Mesendoderm (in vitro differentiated cells): ENCODE measurements at regions not wholly inside any gene's neighbourhood (a gene's known extent, or its start where the extent isn't known, plus 50 kb on each side); places are given as distances from the start of the nearest gene placed in this dataset.
"Not testable (repeated sequence)": the region's sequence is repeated elsewhere in the genome, so short reads cannot be mapped to it uniquely, and the experiment has no call there.

Experiments
- DNase-seq: peaks from one replicate; pipeline ENCODE4 v3.0.0; 2013
- H2AK5ac ChIP-seq: 2 replicates; pipeline ENCODE4 v1.6.1; 2013; ENCODE audit warnings: low read length, inconsistent platforms
- H2BK120ac ChIP-seq: 2 replicates; pipeline ENCODE4 v1.6.1; 2013; ENCODE audit warnings: low read depth, mild to moderate bottlenecking, low read length, moderate library complexity, mixed read lengths
- H2BK15ac ChIP-seq: replicated peaks from 2 replicates; pipeline ENCODE4 v1.6.1; 2013; ENCODE audit warnings: low read depth, mild to moderate bottlenecking, moderate library complexity
- H2BK5ac ChIP-seq: 2 replicates; pipeline ENCODE4 v1.6.1; 2013; ENCODE audit warnings: low read length, inconsistent platforms
- H3K18ac ChIP-seq: 2 replicates; pipeline ENCODE4 v1.6.1; 2013; ENCODE audit warnings: mild to moderate bottlenecking, low read length, mixed read lengths
- H3K23ac ChIP-seq: one replicate; pipeline ENCODE4 v1.6.1; 2013; ENCODE audit warnings: low read length
- H3K27ac ChIP-seq: 2 replicates; pipeline ENCODE4 v1.5.1; 2013; ENCODE audit warnings: low read depth, mild to moderate bottlenecking, inconsistent platforms, low read length, moderate library complexity
- H3K27me3 ChIP-seq: 2 replicates; pipeline ENCODE4 v1.6.1; 2013; ENCODE audit warnings: low read length, control low read depth, mild to moderate bottlenecking, inconsistent platforms; ENCODE audit not compliant: insufficient read depth, poor library complexity
- H3K36me3 ChIP-seq: 2 replicates; pipeline ENCODE4 v1.6.1; 2013; ENCODE audit warnings: low read length, inconsistent platforms; ENCODE audit not compliant: control insufficient read depth, insufficient read depth
- H3K4ac ChIP-seq: one replicate; pipeline ENCODE4 v1.6.1; 2013; ENCODE audit warnings: low read depth, mild to moderate bottlenecking, low read length, moderate library complexity
- H3K4me1 ChIP-seq: 2 replicates; pipeline ENCODE4 v1.6.1; 2013; ENCODE audit warnings: low read depth, low read length, inconsistent platforms; ENCODE audit not compliant: control insufficient read depth
- H3K4me2 ChIP-seq: 2 replicates; pipeline ENCODE4 v1.6.1; 2013; ENCODE audit warnings: low read length
- H3K4me3 ChIP-seq: 2 replicates; pipeline ENCODE4 v1.5.1; 2013; ENCODE audit warnings: mild to moderate bottlenecking, low read length
- H3K56ac ChIP-seq: one replicate; pipeline ENCODE4 v1.6.1; 2013; ENCODE audit warnings: low read length
- H3K79me1 ChIP-seq: 2 replicates; pipeline ENCODE4 v1.6.1; 2013; ENCODE audit warnings: low read length, inconsistent platforms
- H3K79me2 ChIP-seq: 2 replicates; pipeline ENCODE4 v1.6.1; 2013; ENCODE audit warnings: mild to moderate bottlenecking, low read length; ENCODE audit not compliant: control insufficient read depth, insufficient read depth
- H3K9ac ChIP-seq: 2 replicates; pipeline ENCODE4 v1.6.1; 2013; ENCODE audit warnings: low read length, inconsistent platforms
- H4K5ac ChIP-seq: one replicate; pipeline ENCODE4 v1.6.1; 2013; ENCODE audit warnings: low read length
- H4K8ac ChIP-seq: one replicate; pipeline ENCODE4 v1.6.1; 2013; ENCODE audit warnings: low read depth, mild to moderate bottlenecking, control low read depth, low read length, moderate library complexity
- WGBS: extraction: QIAGEN DNeasy Blood & Tissue Kit; methylation state at CpG from one replicate; pipeline ENCODE4 v1.1.7; 2013; ENCODE audit warnings: low lambda C conversion rate, missing lambda C conversion rate; ENCODE audit not compliant: insufficient coverage; ENCODE audit errors: extremely low coverage; 5-methylcytosine and 5-hydroxymethylcytosine counted together

DNA sequence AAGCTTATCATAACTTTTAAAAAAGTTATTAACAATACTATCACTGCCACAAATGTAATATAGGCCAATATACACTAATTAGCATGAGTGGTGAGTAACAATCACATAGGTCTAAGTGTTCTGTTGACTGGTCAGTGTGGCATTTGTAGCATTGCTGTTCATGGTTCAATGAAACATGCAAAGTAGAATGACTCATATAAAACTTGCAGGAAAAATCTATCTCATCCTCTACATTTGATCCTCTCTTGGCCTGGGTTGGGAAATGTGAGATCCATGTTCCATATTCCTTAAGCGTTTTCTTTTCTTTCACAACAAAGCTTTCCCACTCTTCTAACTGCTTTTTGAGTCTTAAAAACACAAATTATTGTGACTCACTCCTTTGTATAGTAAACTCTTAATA is 1418.7 kb downstream of the FSTL5 start:
- no peak overlapping the region for H4K5ac ChIP-seq
- DNase-seq: no peak
- no peak overlapping the region for H3K27ac ChIP-seq
- no peaks in the 10 kb centered on the region for H3K36me3 ChIP-seq
- H2BK15ac ChIP-seq: no peak overlapping the region
- H3K18ac ChIP-seq: no peak overlapping the region
- no peak overlapping the region for H3K4ac ChIP-seq
- H3K4me1 ChIP-seq: no peaks in the 10 kb centered on the region
- H3K79me2 ChIP-seq: no peaks in the 10 kb centered on the region
- H2BK5ac ChIP-seq: no peak overlapping the region
- no peak overlapping the region for H2BK120ac ChIP-seq
- H2AK5ac ChIP-seq: no peak overlapping the region
- no peak overlapping the region for H3K4me3 ChIP-seq
- H3K4me2 ChIP-seq: no peak overlapping the region
- no peak overlapping the region for H3K56ac ChIP-seq
- no peaks in the 10 kb centered on the region for H3K27me3 ChIP-seq
- no peak overlapping the region for H4K8ac ChIP-seq
- no peaks in the 10 kb centered on the region for H3K79me1 ChIP-seq
- no peak overlapping the region for H3K23ac ChIP-seq
- no CpG with 5 or more reads among the region's 1 CpG for WGBS
- no peak overlapping the region for H3K9ac ChIP-seq

- H3K18ac ChIP-seq, H3K4ac ChIP-seq, H2BK120ac ChIP-seq, H3K79me1 ChIP-seq, H2AK5ac ChIP-seq, H4K5ac ChIP-seq, H3K4me1 ChIP-seq, H2BK5ac ChIP-seq, H3K23ac ChIP-seq, H3K36me3 ChIP-seq, H2BK15ac ChIP-seq, H3K9ac ChIP-seq, DNase-seq, H3K4me3 ChIP-seq, H3K27ac ChIP-seq, H3K4me2 ChIP-seq, H4K8ac ChIP-seq, H3K27me3 ChIP-seq, H3K56ac ChIP-seq, H3K79me2 ChIP-seq: not testable (repeated sequence)
- no CpG with 5 or more reads among the region's 8 CpGs for WGBS
Measured at GRCh38 chr4:160746585-160746984, 1417.2 kb downstream of the FSTL5 start.

- Histone ChIP-seq H2BK15ac (no peak overlapping the region), H3K4me2 (no peak overlapping the region), H3K4me1 (no peaks in the 10 kb centered on the region), H3K23ac (no peak overlapping the region), H3K36me3 (no peaks in the 10 kb centered on the region), H3K18ac (no peak overlapping the region), H2AK5ac (no peak overlapping the region), H3K4ac (no peak overlapping the region), H3K27ac (no peak overlapping the region), H2BK120ac (no peak overlapping the region), H2BK5ac (no peak overlapping the region), H3K4me3 (no peak overlapping the region), H3K27me3 (no peaks in the 10 kb centered on the region), H3K56ac (no peak overlapping the region), H3K79me2 (no peaks in the 10 kb centered on the region), H3K79me1 (no peaks in the 10 kb centered on the region), H4K8ac (no peak overlapping the region), H4K5ac (no peak overlapping the region), H3K9ac (no peak overlapping the region)
- DNase-seq: no peak
- no CpG with 5 or more reads among the region's 2 CpGs for WGBS
Measured at GRCh38 chr4:160772668-160773067, 1391.1 kb downstream of the FSTL5 start.

- H3K23ac ChIP-seq: no peak overlapping the region
- no peak for DNase-seq
- H3K27ac ChIP-seq: no peak overlapping the region
- no peak overlapping the region for H2BK120ac ChIP-seq
- no peak overlapping the region for H3K9ac ChIP-seq
- no peak overlapping the region for H2BK5ac ChIP-seq
- no peak overlapping the region for H4K5ac ChIP-seq
- H3K56ac ChIP-seq: no peak overlapping the region
- no peak overlapping the region for H3K4me3 ChIP-seq
- H3K4me1 ChIP-seq: no peaks in the 10 kb centered on the region
- no peak overlapping the region for H3K4me2 ChIP-seq
- H2AK5ac ChIP-seq: no peak overlapping the region
- H3K27me3 ChIP-seq: no peaks in the 10 kb centered on the region
- no peak overlapping the region for H4K8ac ChIP-seq
- no peak overlapping the region for H3K4ac ChIP-seq
- no peaks in the 10 kb centered on the region for H3K79me1 ChIP-seq
- no peaks in the 10 kb centered on the region for H3K36me3 ChIP-seq
- H2BK15ac ChIP-seq: no peak overlapping the region
- no peaks in the 10 kb centered on the region for H3K79me2 ChIP-seq
- H3K18ac ChIP-seq: no peak overlapping the region
Measured at GRCh38 chr4:160795216-160795615, 1368.6 kb downstream of the FSTL5 start.

DNA sequence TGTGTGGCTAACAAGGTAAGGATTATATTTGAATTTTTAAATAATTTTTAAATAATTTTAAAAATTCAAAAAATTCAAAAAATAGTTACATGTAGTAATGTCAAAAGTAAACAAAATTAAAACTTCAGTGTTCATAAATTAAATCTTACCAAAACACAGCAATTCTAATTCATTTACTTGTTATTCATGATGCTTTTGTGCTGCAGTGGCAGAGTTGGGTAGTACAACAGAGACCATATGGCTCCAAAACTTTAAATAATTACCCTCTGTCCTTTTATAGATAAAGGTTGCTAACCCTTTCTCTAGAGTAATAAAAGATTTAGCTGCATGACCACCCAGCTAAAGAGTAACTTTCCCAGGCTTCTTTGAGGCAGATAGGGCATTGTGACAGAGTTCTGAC is 1355.6 kb downstream of the FSTL5 start:
- Histone ChIP-seq H4K5ac (no peak overlapping the region), H3K4me3 (no peak overlapping the region), H3K4me2 (no peak overlapping the region), H3K56ac (no peak overlapping the region), H3K79me1 (no peaks in the 10 kb centered on the region), H2BK120ac (no peak overlapping the region), H3K4me1 (no peaks in the 10 kb centered on the region), H3K9ac (no peak overlapping the region), H4K8ac (no peak overlapping the region), H3K23ac (no peak overlapping the region), H2BK15ac (no peak overlapping the region), H2AK5ac (no peak overlapping the region), H3K18ac (no peak overlapping the region), H3K4ac (no peak overlapping the region), H3K36me3 (no peaks in the 10 kb centered on the region), H3K79me2 (no peaks in the 10 kb centered on the region), H2BK5ac (no peak overlapping the region), H3K27ac (no peak overlapping the region), H3K27me3 (no peaks in the 10 kb centered on the region)
- DNase-seq: no peak

- Histone ChIP-seq H3K27me3 (no peaks in the 10 kb centered on the region), H2BK15ac (no peak overlapping the region), H3K4me3 (no peak overlapping the region), H3K23ac (no peak overlapping the region), H3K36me3 (no peaks in the 10 kb centered on the region), H4K5ac (no peak overlapping the region), H2BK120ac (no peak overlapping the region), H3K4me2 (no peak overlapping the region), H3K9ac (no peak overlapping the region), H3K79me2 (no peaks in the 10 kb centered on the region), H3K79me1 (no peaks in the 10 kb centered on the region), H3K18ac (no peak overlapping the region), H4K8ac (no peak overlapping the region), H2AK5ac (no peak overlapping the region), H3K4me1 (no peaks in the 10 kb centered on the region), H3K27ac (no peak overlapping the region), H2BK5ac (no peak overlapping the region), H3K56ac (no peak overlapping the region), H3K4ac (no peak overlapping the region)
- no peak for DNase-seq
Measured at GRCh38 chr4:160809576-160809975, 1354.2 kb downstream of the FSTL5 start.
